Prostate gland (tissue), 2 donors: ENCODE measurements at regions not wholly inside any gene's neighbourhood (a gene's known extent, or its start where the extent isn't known, plus 50 kb on each side); places are given as distances from the start of the nearest gene placed in this dataset.

ENCODE experiments used
- DNase-seq: peaks from one replicate; pipeline ENCODE4 v3.0.0-alpha.2; 2019; ENCODE audit warnings: low spot score
- H3K27ac ChIP-seq, 2 donors: fragments of 200-600 bp; sonication (generic); 2 replicates each; pipeline ENCODE4 v1.5.1; 2017 to 2019
- H3K27me3 ChIP-seq: fragments of 200-600 bp; sonication (generic); replicated peaks from 2 replicates; pipeline ENCODE4 v1.5.1; 2019; ENCODE audit not compliant: insufficient read depth
- H3K36me3 ChIP-seq, 2 donors: fragments of 200-600 bp; sonication (generic); 1 replicate in 1 of 2; 2 replicates in 1 of 2; pipeline versions ENCODE4 v1.5.1 to v1.8.1; 2017 to 2019
- H3K4me1 ChIP-seq: fragments of 200-600 bp; sonication (generic); replicated peaks from 2 replicates; pipeline ENCODE4 v1.5.1; 2019
- H3K4me3 ChIP-seq, 2 donors: fragments of 200-600 bp; sonication (generic); 2 replicates each; pipeline ENCODE4 v1.5.1; 2017 to 2019
- H3K9me3 ChIP-seq: fragments of 200-600 bp; sonication (generic); 2 replicates; pipeline ENCODE4 v1.5.1; 2017
- CTCF ChIP-seq, 4 experiments: fragments of 200-600 bp in 2 of 4; fragments of 450-650 bp in 2 of 4; sonication (generic) in 2 of 4; IDR thresholded peaks; 1 replicate in 3 of 4; 2 replicates in 1 of 4; pipeline ENCODE4 v1.5.1; 2016 to 2019; ENCODE audit warnings: antibody characterized with exemption in 4 of 4, mild to moderate bottlenecking in 2 of 4, moderate library complexity in 2 of 4
- POLR2A ChIP-seq: fragments of 450-650 bp; IDR thresholded peaks from one replicate; pipeline ENCODE4 v1.6.1; 2016; ENCODE audit warnings: antibody characterized with exemption, mild to moderate bottlenecking
- POLR2AphosphoS5 ChIP-seq: sonication (generic); formaldehyde crosslinking; IDR thresholded peaks from one replicate; pipeline ENCODE4 v1.6.1; 2017; ENCODE audit warnings: antibody characterized with exemption
- WGBS: methylation state at CpG from one replicate; pipeline ENCODE4 v1.1.5; 2018; 5-methylcytosine and 5-hydroxymethylcytosine counted together
- intact Hi-C: fragments of 100-400 bp; cut with DNase I; formaldehyde crosslinking; loops from one replicate; pipeline ENCODE4 v1.14.2; 2022

GRCh38 chr12:113689047-113689610 is 217.5 kb upstream of the LHX5 start:
- no peak for DNase-seq
- 89% methylated on average over 9 of the region's 9 CpGs for WGBS
- Histone ChIP-seq H3K4me1 (no peaks in the 10 kb centered on the region), H3K36me3 (no peaks in the 10 kb centered on the region), H3K9me3 (no peaks in the 10 kb centered on the region), H3K4me3 (no peak overlapping the region), H3K27me3 (peaks cover 9% of the 10 kb centered on the region), H3K27ac (no peak overlapping the region)
- TF ChIP-seq CTCF (IDR thresholded peaks at IDR 0.05) (no peak), POLR2A (no peak), POLR2AphosphoS5 (no peak)
- intact Hi-C loops, result no loop called here

GRCh38 chr12:113688313-113688712 is 216.6 kb upstream of the LHX5 start:
- DNase-seq, result no peak
- Histone ChIP-seq H3K4me3 (no peak overlapping the region), H3K9me3 (no peaks in the 10 kb centered on the region), H3K27ac (no peak overlapping the region), H3K27me3 (peaks cover 6% of the 10 kb centered on the region), H3K4me1 (no peaks in the 10 kb centered on the region), H3K36me3 (no peaks in the 10 kb centered on the region)
- WGBS, result 70% methylated on average over 5 of the region's 5 CpGs
- intact Hi-C loops, result no loop called here
- TF ChIP-seq POLR2A, result no peak
- no peak for TF ChIP-seq POLR2AphosphoS5
- no peak for TF ChIP-seq CTCF (IDR thresholded peaks at IDR 0.05)

GRCh38 chr12:113684908-113685782 is 213.5 kb upstream of the LHX5 start:
- intact Hi-C loops, result no loop called here
- WGBS, result 42% methylated on average over 20 of the region's 20 CpGs
- TF ChIP-seq CTCF (IDR thresholded peaks at IDR 0.05) (no peak), POLR2A (no peak), POLR2AphosphoS5 (no peak)
- no peak overlapping the region for H3K27ac ChIP-seq
- no peaks in the 10 kb centered on the region for H3K9me3 ChIP-seq
- H3K4me1 ChIP-seq, result no peaks in the 10 kb centered on the region
- H3K4me3 ChIP-seq, result no peak overlapping the region
- H3K36me3 ChIP-seq, result no peaks in the 10 kb centered on the region
- DNase-seq, result no peak
- H3K27me3 ChIP-seq, result no peaks in the 10 kb centered on the region

- intact Hi-C loops, result no loop called here
- TF ChIP-seq POLR2A, result no peak
- no peak for TF ChIP-seq CTCF (IDR thresholded peaks at IDR 0.05)
- TF ChIP-seq POLR2AphosphoS5, result no peak
- WGBS, result 55% methylated on average over 13 of the region's 13 CpGs
- H3K9me3 ChIP-seq, result no peaks in the 10 kb centered on the region
- no peaks in the 10 kb centered on the region for H3K4me1 ChIP-seq
- DNase-seq, result no peak
- H3K36me3 ChIP-seq, result no peaks in the 10 kb centered on the region
- H3K27me3 ChIP-seq, result no peaks in the 10 kb centered on the region
- H3K27ac ChIP-seq, result no peak overlapping the region
- H3K4me3 ChIP-seq, result no peak overlapping the region
Measured at GRCh38 chr12:113684053-113684907, 212.6 kb upstream of the LHX5 start.
